GM13977 (cell line): ENCODE measurements at regions not wholly inside any gene's neighbourhood (a gene's known extent, or its start where the extent isn't known, plus 50 kb on each side); places are given as distances from the start of the nearest gene placed in this dataset.

Experiments
- DNase-seq: peaks from one replicate; pipeline ENCODE4 v3.0.0; 2012; ENCODE audit warnings: low spot score
- in situ Hi-C: fragments of 300-500 bp; cut with MboI; formaldehyde crosslinking; loops from one replicate; pipeline ENCODE4 v1.12.0; 2022; ENCODE audit warnings: low sequenced_read_pairs, low pct_unique_long_range_greater_than_20kb, mixed read lengths, inconsistent platforms; ENCODE audit not compliant: unreplicated experiment
- TF ChIP-seq, protein P1 (sequence below): IDR thresholded peaks from 2 replicates; pipeline ENCODE4 v1.5.1; 2012; ENCODE audit warnings: mild to moderate bottlenecking, control low read depth; ENCODE audit not compliant: insufficient read depth; ENCODE audit errors: extremely low read depth, missing control alignments

DNA sequence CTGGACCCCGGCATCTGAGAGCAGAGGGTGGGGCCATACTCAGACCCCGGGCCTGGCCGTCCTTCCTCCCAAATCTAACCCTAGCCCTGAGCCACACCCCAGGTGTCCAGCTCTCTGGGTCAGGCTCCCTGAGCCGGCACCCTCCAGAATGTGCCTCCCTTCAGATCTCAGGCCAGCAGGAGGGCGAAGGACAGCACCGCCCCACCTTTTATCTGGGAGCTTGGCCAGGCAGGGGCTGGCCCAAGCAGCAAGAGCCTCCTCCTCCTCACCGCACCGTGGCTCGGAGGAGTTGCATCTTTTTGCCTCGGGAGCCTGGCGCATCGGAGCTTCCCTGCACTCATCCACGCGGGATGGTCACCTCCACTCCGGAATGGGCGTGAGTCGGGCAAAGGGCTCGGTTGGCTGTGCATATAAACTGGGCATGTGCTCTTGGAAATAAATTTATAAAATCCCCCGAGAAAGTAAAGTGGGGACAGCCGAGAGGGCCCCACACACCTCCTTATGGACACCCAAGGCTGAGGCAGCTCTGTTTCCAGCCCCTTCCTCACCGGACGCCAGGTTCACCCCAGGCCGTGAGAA is 69.1 kb upstream of the CTDP1 start:
- no peak for DNase-seq
- TF ChIP-seq, protein P1, sequence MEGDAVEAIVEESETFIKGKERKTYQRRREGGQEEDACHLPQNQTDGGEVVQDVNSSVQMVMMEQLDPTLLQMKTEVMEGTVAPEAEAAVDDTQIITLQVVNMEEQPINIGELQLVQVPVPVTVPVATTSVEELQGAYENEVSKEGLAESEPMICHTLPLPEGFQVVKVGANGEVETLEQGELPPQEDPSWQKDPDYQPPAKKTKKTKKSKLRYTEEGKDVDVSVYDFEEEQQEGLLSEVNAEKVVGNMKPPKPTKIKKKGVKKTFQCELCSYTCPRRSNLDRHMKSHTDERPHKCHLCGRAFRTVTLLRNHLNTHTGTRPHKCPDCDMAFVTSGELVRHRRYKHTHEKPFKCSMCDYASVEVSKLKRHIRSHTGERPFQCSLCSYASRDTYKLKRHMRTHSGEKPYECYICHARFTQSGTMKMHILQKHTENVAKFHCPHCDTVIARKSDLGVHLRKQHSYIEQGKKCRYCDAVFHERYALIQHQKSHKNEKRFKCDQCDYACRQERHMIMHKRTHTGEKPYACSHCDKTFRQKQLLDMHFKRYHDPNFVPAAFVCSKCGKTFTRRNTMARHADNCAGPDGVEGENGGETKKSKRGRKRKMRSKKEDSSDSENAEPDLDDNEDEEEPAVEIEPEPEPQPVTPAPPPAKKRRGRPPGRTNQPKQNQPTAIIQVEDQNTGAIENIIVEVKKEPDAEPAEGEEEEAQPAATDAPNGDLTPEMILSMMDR, result no peak
- in situ Hi-C loops, result no loop called here

DNA sequence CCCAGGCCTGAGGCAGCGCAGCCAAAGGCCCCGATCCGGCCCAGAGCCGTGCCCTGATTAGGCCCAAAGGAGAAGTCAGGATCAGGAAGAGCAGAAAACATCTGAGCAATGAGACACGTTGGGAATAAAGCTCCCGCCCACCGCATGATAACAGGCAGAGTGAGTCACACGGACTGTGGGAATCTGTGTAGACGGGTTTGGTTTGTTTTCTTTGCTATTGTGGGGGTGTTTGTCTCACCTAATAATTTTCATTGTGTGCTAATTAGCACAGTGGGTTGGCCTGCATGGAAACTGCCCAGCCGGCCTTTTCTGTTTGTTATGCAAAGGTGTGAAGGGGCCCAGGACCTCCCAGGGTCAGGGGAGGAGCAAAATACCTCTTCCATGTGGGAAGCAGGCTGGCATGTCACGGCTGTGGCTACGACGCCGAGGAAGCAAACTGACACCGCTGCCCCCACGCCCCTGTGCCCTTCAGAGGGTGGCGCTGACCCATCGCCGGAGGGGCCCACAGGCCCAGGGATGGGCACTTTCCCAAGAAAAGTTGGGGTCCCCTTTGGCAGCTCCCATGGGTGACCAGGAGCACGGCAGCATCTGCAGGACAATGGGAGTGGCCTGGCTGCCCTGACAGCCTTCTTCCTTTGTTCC is 68.4 kb upstream of the CTDP1 start:
- TF ChIP-seq, protein P1, result no peak
- no peak for DNase-seq
- in situ Hi-C loops, result no loop called here

DNA sequence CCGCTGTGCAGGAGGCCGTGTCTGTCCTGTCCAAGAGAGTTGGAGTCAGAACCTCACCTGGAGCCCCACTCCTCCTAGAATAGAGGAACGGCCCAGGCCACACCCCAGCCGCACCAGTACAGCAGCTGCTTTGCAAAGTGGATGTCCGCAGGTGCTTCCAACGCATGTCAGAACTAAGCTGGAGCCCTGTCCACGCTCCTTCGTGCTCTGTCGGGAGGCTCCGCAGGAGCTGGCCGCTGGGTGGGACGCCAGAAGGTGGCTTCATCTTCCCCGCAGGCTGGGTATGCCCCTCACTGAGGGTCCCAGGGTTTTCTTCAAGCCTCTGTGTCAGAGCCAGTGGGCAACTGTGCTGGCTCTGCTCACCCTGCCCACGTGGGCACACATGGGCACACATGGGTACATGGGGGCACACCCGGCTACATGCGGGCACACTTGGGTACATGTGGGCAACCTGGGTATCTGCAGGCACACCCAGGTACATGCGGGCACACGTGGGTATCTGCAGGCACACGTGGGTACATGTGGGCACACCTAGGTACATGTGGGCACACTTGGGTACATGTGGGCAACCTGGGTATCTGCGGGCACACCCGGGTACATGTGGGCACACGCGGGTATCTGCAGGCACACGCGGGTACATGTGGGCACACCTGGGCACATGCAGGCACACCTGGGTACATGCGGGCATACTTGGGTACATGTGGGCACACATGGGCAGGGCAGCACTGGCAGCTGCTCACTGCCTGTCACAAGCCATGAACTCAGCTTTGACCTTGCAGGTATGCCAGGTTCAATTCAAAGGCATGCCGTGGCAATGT is 67.1 kb upstream of the CTDP1 start:
- in situ Hi-C loops, result no loop called here
- TF ChIP-seq, protein P1, result no peak
- no peak for DNase-seq

DNA sequence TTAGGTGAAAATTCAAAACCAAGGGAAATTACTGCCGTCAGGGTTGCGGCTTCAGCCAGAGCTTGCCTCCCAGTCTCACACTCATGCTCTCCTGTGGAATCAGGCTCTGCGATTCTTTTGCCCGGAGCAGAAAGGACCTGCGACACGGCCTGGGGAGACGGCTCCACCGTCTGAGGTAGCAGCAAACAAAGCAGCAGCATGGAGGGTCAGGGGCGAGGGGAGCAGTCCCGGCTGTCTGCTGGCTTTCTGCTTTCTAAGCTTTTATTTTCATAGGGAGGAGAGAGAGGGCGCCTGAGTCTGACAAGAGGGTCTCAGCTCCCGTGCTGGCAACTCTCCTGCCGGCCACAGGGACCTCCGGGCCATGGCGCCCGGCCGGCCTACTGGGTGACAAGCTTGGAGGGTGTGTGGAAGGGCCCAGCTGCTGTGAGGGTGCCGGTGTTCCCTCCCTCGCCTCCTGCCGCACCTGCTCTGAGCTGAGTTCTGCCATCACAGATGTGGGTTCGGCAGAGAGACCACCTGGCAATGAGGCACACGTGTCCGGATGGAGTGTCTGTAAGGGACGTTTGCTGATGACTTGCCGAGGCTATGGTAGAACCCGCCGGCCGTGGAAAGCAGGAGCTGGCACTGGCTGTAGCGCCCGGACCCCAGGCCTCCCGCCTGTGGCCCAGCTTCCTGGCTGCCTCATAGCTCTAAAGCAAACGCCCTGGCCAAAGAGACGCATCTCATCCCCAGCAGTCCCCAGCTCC is 66.2 kb upstream of the CTDP1 start:
- DNase-seq, result no peak
- TF ChIP-seq, protein P1, result no peak
- in situ Hi-C loops, result no loop called here

GRCh38 chr18:79614211-79614955 is 65.2 kb upstream of the CTDP1 start:
- no peak for DNase-seq
- in situ Hi-C loops, result no loop called here
- TF ChIP-seq, protein P1, result no peak

DNA sequence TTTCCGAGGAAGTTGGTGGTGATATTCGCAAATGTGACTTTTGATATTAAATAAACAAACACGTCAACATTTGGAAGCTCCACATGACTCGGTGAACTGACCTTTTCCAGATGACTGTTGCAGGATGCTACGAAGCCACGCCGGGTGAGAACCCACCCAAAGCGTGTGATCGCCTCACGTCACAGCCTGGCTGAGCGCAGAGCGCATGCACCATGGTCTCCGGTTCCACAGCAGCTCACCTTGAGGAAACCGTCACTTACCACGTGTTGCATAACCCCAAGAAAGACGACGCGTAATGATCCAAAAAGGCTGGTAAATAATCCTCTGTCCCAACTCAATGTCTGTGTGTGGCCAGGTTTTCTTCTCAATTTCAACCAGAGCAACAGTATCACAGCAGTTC is 64.5 kb upstream of the CTDP1 start:
- in situ Hi-C loops, result no loop called here
- DNase-seq, result no peak
- TF ChIP-seq, protein P1, result no peak
